HG02943 (cell line): ENCODE measurements at regions not wholly inside any gene's neighbourhood (a gene's known extent, or its start where the extent isn't known, plus 50 kb on each side); places are given as distances from the start of the nearest gene placed in this dataset.
A peak's percentile ranks its signal among the peaks of the same experiment; 100 is the strongest.

Source experiments
- ATAC-seq: cut with Tn5 transposase; IDR thresholded peaks from one replicate; pipeline ENCODE4 v1.9.1; 2021; ENCODE audit warnings: mild to moderate bottlenecking, low read depth, moderate library complexity; ENCODE audit not compliant: unreplicated experiment

DNA sequence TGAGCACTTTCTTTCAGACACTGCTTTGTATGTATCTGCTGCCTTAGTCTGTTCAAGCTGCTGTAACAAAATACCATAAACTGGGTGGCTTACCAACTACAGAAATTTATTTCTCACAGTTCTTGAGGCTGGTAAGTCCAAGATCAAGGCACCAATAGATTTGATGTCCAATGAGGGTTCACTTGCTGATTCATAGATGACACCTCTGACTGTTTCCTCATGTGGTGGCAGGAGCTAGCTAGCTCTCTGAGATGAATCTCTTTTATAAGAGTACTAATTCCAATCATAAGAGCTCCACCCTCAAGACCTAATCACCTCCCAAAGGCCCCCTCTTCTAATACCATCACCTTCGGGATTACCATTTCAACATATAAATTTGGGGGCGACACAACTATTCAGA is 76.6 kb upstream of the ADO start:
- no peak for ATAC-seq

DNA sequence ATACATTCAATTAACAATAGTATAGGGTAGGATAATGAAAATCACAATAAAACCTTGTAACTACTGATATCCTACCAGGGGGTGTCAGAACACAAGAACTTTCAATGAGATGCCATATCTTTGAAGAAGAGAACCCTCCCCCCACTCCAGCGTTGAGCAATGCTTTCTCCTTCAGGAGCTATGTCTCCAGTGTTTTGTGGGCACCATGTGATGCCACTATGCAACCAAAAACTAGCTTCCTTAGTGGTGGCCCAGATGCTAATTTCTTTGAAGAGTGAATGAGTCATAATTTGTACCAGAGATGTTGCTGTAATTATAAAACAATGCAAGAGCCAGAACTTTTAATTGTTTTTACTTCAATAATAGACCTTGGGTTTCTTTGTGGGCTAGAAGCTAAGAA is 76.0 kb upstream of the ADO start:
- ATAC-seq: no peak

DNA sequence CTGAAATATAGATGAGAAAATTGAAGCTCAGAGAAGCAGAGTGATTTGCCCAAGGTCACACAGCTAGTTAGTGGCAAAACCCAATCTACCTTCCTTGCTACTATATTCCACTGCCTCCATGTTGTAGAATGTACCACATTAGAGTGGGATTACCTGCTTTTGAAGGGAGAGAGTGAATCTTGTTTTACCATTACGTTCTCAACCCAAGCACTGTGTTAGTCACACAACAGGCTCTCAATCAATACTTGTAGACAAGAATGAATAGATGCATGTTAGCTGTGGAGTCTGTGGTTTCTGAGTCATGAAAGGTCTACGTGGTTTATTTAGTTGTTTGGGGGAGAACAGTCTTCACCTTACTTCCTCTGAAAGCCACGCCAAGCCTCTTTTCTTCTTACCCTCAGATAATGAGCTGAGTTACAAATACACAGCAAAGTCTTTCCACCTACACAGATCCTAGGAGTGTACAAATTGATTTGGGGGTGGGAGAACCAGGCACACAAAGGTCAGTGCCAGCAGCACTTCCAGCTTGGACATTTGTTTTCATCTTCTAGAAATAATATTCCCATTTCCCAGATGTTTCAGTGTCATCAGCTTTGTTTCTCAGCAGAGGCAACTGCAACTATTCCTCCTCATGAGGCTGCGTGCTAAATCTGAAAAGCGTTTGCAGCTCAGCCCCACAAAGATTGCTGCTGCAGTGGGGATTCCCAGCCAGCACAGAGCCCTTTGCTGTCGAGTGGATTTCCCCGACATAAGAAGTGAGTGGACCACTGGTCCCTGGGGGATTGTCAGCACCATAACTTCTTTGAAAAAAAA is 71.5 kb upstream of the ADO start:
- peak; percentile 72 for ATAC-seq

DNA sequence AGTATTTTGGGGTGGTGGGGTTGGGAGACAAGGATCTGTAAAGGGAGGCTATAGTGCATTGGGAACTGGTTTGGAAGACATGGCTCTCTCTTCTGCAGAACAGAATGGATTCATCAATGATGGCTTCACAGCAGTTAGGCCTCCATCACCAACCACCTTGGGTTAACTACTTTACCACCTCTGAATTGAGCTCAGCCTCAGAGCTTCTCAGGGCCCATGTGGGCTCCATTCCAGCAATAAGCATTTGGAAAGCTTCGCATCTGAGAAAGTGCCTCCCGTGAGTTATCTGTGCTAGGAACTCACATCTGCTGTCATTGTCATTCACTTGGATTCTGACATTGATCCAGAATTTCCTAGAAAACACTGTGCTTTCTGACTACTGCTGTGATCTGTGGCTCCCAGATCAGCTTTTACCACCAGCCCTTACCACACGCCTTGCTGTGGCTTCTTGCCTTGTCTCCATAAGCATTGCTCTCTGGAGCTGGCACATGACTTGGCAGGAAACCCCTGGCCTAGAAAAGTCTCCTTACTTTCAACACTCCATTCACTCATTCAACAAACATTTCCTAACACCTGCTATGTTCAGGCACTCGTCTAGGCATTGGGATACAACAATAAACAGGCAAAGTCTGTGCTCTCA is 70.7 kb upstream of the ADO start:
- peak; percentile 6 for ATAC-seq

DNA sequence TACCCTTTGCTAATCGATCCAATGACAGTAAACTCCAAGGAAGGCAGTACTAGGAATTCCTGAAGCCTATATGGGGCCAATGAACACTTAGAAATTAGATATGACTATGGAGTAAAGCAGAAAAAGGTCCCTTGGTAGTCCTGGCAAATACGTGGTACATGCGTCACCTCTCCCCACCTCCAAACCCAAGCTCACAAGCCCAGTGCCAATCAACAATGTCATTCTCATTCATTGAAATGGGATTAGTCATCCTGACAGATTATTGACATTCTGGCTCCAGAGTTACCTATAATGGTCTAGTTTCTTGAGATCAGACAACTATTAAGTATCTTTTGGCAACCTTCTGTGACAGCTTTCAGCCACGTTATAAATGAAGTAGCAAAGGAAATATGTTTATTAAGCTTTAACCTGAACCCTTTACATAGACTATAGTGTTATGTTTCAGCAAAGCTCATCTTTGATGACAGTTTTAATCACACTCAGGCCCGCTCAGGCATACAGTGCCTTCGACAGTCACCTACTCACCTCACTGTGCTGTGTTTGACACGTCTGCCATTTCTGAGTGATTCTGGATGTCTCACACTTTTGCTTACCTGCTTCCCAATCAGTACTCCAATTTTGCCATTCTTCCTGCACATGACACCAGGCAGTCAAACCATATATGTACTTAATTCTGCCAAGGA is 69.6 kb upstream of the ADO start:
- no peak for ATAC-seq

DNA sequence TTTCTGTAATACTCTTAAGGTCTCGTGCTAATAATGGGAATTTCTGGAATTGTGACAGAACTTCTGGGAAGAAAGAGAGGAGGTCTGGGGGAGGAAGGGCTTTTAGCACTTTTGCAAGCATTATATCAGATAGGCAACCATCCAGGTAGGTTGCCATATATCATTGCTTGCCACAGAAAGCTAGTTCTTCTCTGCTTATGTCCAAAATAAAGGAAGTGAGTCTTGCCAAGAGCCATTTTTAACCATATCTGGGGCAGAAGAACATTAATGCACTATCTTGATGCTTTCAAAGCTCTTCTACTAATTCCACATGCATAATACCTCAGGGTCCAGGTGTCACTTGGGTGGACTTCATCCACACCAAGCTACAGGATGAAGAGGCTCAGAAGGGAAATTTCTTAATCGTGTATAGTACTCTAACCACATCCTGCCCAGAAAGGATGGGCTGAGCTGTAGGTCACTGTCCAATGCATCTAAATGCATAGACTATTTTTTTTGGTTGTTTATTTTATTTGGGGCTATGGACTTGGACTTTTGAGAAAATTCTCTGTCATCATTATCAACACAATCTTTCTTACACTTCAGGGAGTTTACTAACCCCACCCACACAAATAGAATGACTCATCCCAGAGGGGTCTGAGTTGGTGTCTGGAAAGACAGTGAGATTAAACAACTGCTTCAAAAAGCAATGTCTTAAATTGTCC is 68.9 kb upstream of the ADO start:
- ATAC-seq: no peak

DNA sequence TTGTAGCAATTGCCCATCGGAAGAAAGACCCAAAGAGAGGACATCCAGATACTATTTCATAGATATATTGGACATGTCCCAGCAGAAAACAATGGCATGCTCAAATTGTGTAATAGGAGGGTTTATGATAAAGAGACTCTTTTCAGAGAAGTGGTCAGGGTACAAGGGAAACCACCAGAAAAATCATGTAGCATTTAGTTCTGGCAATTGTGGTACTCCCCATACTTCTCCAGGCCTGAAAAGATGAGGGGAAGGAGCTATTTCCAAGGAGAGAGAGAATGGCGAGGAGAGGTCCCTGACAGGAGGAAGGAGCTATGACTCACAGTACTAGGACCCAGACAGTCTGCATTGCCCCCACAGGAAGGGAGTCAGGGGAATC is 68.4 kb upstream of the ADO start:
- no peak for ATAC-seq

DNA sequence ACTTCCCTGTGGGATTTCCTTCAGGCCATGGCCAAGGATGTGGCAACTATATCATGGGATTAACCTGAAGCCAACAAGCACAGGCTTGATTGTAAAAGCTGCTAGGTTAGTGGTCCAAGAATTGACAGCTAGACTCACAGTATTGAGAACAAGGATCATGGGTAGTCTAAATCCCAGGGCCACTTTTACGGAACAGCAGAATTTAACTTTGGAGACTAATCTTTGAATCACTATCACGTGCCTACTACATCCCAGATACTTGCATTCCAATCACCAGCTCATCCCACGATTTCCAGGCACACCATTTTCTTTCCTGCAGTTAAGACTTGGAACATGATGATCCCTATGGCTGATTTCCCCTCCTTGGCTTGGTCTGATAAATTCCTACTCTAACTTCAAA is 65.6 kb upstream of the ADO start:
- no peak for ATAC-seq

DNA sequence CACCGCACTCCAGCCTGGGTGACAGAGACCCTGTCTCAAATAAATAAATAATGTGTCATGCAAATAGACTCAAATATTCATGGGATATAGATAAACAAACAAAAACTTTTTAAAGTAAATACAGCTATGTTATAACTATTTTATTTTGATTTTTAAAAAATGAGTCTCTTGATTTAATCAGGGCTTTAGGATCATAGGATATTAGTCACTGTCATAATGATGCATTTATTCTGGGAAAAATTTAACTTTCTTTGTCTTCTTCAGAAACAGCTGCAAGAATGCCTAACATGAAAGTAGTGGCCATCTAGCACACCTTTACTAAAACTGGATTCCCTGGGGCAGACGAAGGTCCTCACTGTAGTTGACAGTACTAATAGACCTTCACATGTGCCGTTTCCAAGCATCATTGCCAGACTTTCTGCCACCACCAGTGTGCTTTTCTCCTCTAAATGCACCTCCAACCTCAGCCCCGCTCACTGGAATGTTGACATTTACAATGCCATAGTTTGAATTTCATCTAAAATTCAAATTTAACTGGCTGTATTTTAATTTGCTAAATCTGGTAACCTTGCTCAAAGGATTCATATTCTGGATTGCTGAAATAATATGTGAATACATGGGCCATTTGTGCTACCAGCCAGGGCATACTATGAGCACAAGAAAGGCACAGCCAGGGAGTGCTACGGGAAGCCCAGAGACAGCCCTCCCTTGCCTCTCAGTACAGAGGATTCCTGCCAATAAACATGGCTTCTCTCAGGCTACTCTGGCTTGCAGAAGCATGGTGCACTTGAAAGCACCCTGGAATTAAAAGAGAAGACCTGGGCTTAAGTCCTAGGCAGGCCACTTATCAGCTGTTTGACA is 63.4 kb upstream of the ADO start:
- no peak for ATAC-seq

DNA sequence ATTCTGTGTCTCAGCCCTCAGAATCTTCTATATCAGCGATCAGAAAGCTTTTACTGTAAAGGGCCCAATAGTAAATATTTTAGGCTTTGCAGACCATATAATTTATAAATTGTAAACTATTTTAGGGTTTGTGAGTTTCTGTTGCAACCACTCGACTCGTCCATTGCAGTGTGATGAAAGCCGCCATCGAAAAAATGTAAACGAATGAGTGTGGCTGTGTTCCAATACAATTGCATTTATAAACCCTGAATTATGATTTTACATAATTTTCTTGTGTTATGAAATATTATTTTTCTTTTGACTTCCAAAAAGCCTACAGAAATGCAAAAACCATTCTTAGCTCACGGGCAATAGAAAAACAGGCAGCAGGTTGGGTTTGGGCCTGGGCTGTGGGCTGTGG is 62.5 kb upstream of the ADO start:
- ATAC-seq: no peak

DNA sequence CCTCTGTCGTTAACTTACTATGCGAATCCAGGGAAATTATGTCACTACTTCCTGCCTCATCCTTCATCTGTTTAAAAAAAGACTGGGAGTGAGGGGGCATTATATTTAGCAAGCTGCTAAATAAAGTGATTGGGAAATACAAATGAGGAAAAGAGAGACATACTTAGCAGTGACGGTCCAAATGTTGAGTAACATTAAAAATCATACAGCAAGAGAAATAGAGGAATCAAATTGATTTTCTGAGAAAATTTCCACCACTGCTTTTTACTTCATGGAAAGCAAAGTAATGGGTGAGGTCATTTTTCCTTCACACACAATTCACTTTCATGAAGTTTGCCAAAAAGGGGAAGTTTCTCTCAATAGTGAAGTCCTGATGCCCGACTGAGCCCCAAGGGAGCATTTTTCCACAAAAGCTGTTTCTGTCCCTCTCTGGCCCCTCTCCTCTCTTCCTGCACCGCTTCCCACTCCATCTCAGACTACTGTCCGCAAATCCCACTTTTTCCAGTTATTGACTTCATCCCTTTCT is 61.9 kb upstream of the ADO start:
- no peak for ATAC-seq

DNA sequence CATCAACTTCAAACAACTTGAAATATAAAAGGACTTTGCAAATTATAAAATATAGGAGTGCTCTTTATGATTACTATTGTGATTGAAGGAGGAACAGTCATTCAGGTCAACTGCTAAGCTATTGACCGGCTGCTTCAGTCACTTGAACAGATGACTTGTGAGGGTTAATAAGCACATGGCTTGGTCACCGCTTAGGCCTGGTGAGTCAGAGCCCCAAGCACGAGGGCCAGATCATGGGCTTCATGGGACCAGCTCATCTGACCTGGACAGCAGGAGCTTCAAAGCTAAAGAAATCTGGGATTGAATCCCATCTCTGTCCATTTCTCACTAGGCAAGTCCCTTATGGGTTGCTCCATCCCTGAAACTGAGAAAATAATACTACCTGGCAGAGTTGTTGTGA is 60.4 kb upstream of the ADO start:
- ATAC-seq: no peak

DNA sequence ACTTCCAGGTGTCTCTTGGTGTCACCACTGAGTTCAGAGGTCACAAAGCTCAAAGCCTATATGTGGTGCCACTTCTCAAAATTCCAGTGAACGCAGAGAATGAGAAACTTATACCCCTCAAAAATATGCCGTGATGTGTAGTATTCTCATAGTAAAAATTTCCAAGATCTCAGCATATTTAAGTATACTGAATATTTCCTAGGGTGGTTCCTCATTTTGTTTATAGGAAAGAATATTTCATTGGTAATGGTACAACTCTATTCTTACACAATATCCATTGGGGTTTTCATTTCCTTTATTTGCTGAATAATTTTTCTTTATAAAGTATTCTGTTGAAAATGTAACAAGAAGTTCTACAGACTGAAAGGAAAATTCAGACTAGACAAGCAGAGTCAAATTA is 58.9 kb upstream of the ADO start:
- no peak for ATAC-seq

DNA sequence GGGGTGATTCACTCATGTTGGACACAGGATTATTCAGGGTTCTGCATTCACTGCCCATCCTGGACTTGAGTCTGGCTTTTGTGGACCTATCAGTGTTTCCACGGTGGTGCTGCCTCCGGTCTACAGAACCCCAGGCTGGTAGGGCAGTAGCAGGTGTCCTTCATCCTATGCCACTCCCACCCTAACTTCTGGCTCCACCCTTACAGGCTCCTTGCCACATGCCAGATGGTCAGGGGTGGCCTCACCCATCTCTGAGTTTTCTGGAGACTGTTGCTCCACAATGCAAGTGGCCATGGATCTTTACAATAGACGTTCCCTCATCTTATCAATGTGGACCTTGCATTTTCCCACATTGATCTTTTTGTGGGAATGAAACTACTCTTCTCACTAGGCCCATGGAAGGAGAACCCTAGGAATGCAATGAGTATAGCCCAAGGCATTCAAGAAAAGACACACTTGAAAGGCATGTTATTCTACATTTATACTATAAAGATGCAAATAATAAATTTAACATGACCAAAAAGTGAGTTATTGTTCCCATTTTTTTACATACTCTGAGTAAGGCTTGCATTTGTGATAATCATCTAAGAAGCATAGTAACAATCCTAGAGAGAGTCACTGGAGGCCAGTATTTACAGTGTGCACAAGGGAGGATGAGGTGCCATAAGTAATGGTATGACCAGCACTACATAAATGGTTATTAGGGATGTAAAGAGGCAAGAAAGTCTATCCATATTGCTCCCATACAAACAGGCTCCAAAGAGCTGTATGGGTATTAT is 57.4 kb upstream of the ADO start:
- ATAC-seq: no peak

DNA sequence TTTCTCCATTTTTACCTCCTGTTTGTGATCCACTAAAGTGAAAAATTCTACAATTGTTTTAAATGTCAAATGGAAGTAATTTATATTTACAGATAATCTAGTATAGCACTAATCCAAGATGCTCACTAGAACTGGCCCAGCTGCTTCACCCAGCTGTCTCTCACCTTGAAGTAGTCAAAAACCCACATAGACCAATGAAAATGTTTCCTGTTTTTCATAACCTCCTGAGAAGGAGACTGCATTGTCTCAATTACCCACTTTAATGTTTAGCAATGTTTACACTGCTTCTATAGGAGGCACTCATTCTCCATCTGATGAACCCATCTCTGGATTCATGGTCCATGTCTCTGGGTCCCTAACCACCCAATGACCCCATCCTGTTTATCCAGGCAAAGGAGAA is 56.1 kb upstream of the ADO start:
- no peak for ATAC-seq

DNA sequence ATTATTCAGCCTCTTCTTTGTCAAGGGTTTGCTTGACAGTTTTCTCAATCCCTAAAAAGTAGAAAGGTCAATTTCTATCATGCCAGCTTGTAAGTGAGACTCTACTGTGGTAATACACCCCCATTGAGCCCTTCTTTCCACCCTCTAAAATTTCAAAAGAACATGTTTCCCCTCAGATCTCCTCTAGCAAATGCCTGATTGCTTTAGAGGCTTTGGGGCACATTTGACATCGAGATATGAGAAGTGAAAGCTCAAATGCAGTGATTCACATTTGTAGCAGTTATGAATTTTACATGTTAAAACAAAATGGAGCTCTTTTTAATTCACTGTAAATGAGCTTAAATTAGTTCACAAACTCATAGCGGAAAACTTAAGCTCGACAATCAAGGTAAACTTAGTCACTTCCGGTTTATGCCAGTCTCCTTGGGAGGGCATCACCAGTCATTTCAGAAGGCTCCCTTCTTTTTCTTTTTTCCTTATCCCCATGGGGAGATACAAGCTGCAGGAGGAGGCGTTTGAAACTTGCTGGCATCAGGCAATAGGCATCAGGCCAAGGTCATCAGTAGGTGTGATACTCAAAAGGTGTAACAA is 55.3 kb upstream of the ADO start:
- no peak for ATAC-seq
